ENCODE measurements at regions not wholly inside any gene's neighbourhood (a gene's known extent, or its start where the extent isn't known, plus 50 kb on each side); places are given as distances from the start of the nearest gene placed in this dataset.

- H3K36me3 ChIP-seq (ENCODE audit: control insufficient read depth, insufficient read depth, low read length): no peaks in the 10 kb centered on the region
- H3K9me3 ChIP-seq (ENCODE audit: control insufficient read depth, low read length): no peaks in the 10 kb centered on the region
- H3K4me1 ChIP-seq (ENCODE audit: control insufficient read depth, insufficient read depth, low read length, poor library complexity, severe bottlenecking): no peaks in the 10 kb centered on the region
- H3K4me3 ChIP-seq (ENCODE audit: extremely low read depth, insufficient read depth, low read length, poor library complexity, severe bottlenecking): no peak overlapping the region
- no peak overlapping the region for H3K27ac ChIP-seq (ENCODE audit: low read depth, low read length, severe bottlenecking)
- 94 to 99% methylated on average over 10 of the region's 11 CpGs for WGBS, 2 experiments (ENCODE audit: insufficient coverage in 2 of 2)
These were observed 81.7 kb downstream of the ANKRD60 start for GRCh38 chr20:58146746-58147140.

DNA sequence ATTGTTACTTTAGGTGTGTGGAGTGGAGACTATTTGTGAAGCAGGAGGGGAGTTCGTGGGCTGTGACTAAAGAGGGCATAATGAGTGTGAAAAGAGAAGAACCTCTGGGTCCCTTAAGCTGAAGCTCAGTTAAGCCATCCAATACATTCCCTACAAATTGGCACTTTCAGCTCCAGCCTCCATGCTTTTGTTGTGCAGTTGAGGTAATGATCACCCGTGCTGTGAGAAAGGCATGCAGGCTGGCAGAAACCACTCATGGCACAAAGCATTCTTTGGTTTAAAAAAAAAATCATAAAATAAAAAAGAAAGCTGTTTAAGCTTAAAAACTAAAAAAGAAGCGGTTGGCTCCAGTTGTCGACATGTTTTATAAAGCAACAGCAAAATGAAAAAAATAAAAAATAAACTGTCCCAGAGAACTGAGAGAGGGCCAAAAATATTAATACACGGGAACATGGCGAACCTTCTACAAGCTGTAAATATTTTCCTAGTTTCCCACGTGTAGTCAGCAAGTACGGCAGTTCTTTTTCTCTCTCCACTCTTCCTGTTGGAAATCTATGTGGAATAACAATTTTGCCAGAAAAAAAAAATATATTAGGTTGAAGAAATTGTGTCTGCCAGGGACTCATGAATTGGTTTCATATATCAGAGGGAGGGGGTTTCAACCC is 82.2 kb downstream of the ANKRD60 start:
- H3K9me3 ChIP-seq (ENCODE audit: control insufficient read depth, low read length): no peaks in the 10 kb centered on the region
- no peaks in the 10 kb centered on the region for H3K36me3 ChIP-seq (ENCODE audit: control insufficient read depth, insufficient read depth, low read length)
- H3K4me1 ChIP-seq (ENCODE audit: control insufficient read depth, insufficient read depth, low read length, poor library complexity, severe bottlenecking): no peaks in the 10 kb centered on the region
- H3K4me3 ChIP-seq (ENCODE audit: extremely low read depth, insufficient read depth, low read length, poor library complexity, severe bottlenecking): no peak overlapping the region
- 77 to 82% methylated on average over 3 to 4 of the region's 8 CpGs for WGBS, 2 experiments (ENCODE audit: insufficient coverage in 2 of 2)
- no peak overlapping the region for H3K27ac ChIP-seq (ENCODE audit: low read depth, low read length, severe bottlenecking)

GRCh38 chr20:58145506-58146080 is 82.9 kb downstream of the ANKRD60 start:
- Histone ChIP-seq H3K36me3 (ENCODE audit: control insufficient read depth, insufficient read depth, low read length) (no peaks in the 10 kb centered on the region), H3K4me3 (ENCODE audit: extremely low read depth, insufficient read depth, low read length, poor library complexity, severe bottlenecking) (no peak overlapping the region), H3K27ac (ENCODE audit: low read depth, low read length, severe bottlenecking) (no peak overlapping the region), H3K9me3 (ENCODE audit: control insufficient read depth, low read length) (no peaks in the 10 kb centered on the region), H3K4me1 (ENCODE audit: control insufficient read depth, insufficient read depth, low read length, poor library complexity, severe bottlenecking) (no peaks in the 10 kb centered on the region)
- WGBS, 2 experiments (ENCODE audit: insufficient coverage in 2 of 2): 82 to 93% methylated on average over 5 of the region's 6 CpGs

- Histone ChIP-seq H3K27ac (ENCODE audit: low read depth, low read length, severe bottlenecking) (no peak overlapping the region), H3K4me3 (ENCODE audit: extremely low read depth, insufficient read depth, low read length, poor library complexity, severe bottlenecking) (no peak overlapping the region), H3K4me1 (ENCODE audit: control insufficient read depth, insufficient read depth, low read length, poor library complexity, severe bottlenecking) (no peaks in the 10 kb centered on the region), H3K36me3 (ENCODE audit: control insufficient read depth, insufficient read depth, low read length) (no peaks in the 10 kb centered on the region), H3K9me3 (ENCODE audit: control insufficient read depth, low read length) (no peaks in the 10 kb centered on the region)
- WGBS, 2 experiments (ENCODE audit: insufficient coverage in 2 of 2): 84 to 91% methylated on average over 4 to 7 of the region's 9 CpGs
These were observed 84.4 kb downstream of the ANKRD60 start for GRCh38 chr20:58144096-58144495.

- H3K9me3 ChIP-seq (ENCODE audit: control insufficient read depth, low read length): no peaks in the 10 kb centered on the region
- H3K27ac ChIP-seq (ENCODE audit: low read depth, low read length, severe bottlenecking): no peak overlapping the region
- H3K4me3 ChIP-seq (ENCODE audit: extremely low read depth, insufficient read depth, low read length, poor library complexity, severe bottlenecking): no peak overlapping the region
- H3K4me1 ChIP-seq (ENCODE audit: control insufficient read depth, insufficient read depth, low read length, poor library complexity, severe bottlenecking): no peaks in the 10 kb centered on the region
- H3K36me3 ChIP-seq (ENCODE audit: control insufficient read depth, insufficient read depth, low read length): no peaks in the 10 kb centered on the region
These were observed 84.9 kb downstream of the ANKRD60 start for GRCh38 chr20:58143531-58143930.

DNA sequence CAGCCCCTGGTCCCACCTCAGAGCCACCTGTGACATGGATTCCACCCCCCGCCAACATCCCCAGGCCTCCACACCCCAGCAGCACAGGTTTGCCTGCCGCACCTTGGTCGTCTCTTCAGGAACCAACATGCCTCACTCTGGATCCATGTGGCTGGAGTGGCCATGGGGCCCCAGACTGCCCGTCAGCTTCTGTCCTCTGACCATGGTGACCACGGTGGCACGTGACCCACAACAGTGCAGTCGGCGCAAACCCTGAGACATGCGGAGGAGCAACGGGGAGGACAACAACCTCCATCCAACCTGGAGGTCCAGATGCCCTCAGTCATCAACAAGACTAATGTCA is 85.6 kb downstream of the ANKRD60 start:
- WGBS, 2 experiments (ENCODE audit: insufficient coverage in 2 of 2): 97 to 99% methylated on average over 7 to 10 of the region's 10 CpGs
- Histone ChIP-seq H3K36me3 (ENCODE audit: control insufficient read depth, insufficient read depth, low read length) (no peaks in the 10 kb centered on the region), H3K9me3 (ENCODE audit: control insufficient read depth, low read length) (no peaks in the 10 kb centered on the region), H3K4me1 (ENCODE audit: control insufficient read depth, insufficient read depth, low read length, poor library complexity, severe bottlenecking) (no peaks in the 10 kb centered on the region), H3K4me3 (ENCODE audit: extremely low read depth, insufficient read depth, low read length, poor library complexity, severe bottlenecking) (no peak overlapping the region), H3K27ac (ENCODE audit: low read depth, low read length, severe bottlenecking) (no peak overlapping the region)

GRCh38 chr20:58141971-58142842 is 86.2 kb downstream of the ANKRD60 start:
- Histone ChIP-seq H3K27ac (ENCODE audit: low read depth, low read length, severe bottlenecking) (no peak overlapping the region), H3K36me3 (ENCODE audit: control insufficient read depth, insufficient read depth, low read length) (no peaks in the 10 kb centered on the region), H3K9me3 (ENCODE audit: control insufficient read depth, low read length) (no peaks in the 10 kb centered on the region), H3K4me1 (ENCODE audit: control insufficient read depth, insufficient read depth, low read length, poor library complexity, severe bottlenecking) (no peaks in the 10 kb centered on the region), H3K4me3 (ENCODE audit: extremely low read depth, insufficient read depth, low read length, poor library complexity, severe bottlenecking) (no peak overlapping the region)
- 90 to 93% methylated on average over 18 to 19 of the region's 19 CpGs for WGBS, 2 experiments (ENCODE audit: insufficient coverage in 2 of 2)

- no peak overlapping the region for H3K27ac ChIP-seq (ENCODE audit: low read depth, low read length, severe bottlenecking)
- H3K36me3 ChIP-seq (ENCODE audit: control insufficient read depth, insufficient read depth, low read length): no peaks in the 10 kb centered on the region
- no peak overlapping the region for H3K4me3 ChIP-seq (ENCODE audit: extremely low read depth, insufficient read depth, low read length, poor library complexity, severe bottlenecking)
- no peaks in the 10 kb centered on the region for H3K4me1 ChIP-seq (ENCODE audit: control insufficient read depth, insufficient read depth, low read length, poor library complexity, severe bottlenecking)
- no peaks in the 10 kb centered on the region for H3K9me3 ChIP-seq (ENCODE audit: control insufficient read depth, low read length)
- WGBS, 2 experiments (ENCODE audit: insufficient coverage in 2 of 2): 89% methylated on average over 3 of the region's 4 CpGs; no CpG with 5 or more reads in 1 of the 2 experiments
These were observed 87.0 kb downstream of the ANKRD60 start for GRCh38 chr20:58141496-58141895.

DNA sequence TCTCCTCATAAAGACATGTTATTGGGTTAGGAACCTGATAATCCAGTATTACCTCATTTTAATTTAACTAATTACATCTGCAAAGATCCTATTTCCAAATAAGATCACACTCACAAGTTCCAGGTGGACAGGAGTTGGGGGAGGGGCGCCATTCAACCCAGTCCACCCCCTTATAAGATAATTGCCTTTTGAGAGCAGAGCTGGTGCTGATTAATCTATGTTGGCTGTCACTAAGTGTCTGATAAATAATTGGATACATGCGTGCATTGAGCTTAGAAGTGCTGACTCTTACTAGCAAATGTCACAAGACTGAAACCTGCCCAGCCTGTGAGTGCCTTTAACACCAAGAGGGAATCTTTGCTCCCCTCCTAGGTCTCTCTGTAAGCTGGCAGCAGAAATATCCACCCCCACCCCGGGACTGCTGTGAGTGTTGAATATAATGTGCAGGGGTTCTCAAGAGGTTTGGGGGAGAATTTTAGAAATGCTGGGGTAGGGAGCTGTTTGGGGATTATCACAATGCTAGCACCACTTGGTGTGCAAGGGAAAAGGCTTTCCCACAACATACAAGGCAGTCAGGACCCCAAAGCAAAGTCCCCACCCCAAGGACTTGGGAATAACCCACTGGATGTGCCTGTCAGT is 87.5 kb downstream of the ANKRD60 start:
- H3K4me3 ChIP-seq (ENCODE audit: extremely low read depth, insufficient read depth, low read length, poor library complexity, severe bottlenecking): no peak overlapping the region
- 100% methylated on average over 1 of the region's 3 CpGs; no CpG with 5 or more reads in 1 of the 2 experiments for WGBS, 2 experiments (ENCODE audit: insufficient coverage in 2 of 2)
- no peaks in the 10 kb centered on the region for H3K9me3 ChIP-seq (ENCODE audit: control insufficient read depth, low read length)
- H3K4me1 ChIP-seq (ENCODE audit: control insufficient read depth, insufficient read depth, low read length, poor library complexity, severe bottlenecking): no peaks in the 10 kb centered on the region
- H3K27ac ChIP-seq (ENCODE audit: low read depth, low read length, severe bottlenecking): no peak overlapping the region
- no peaks in the 10 kb centered on the region for H3K36me3 ChIP-seq (ENCODE audit: control insufficient read depth, insufficient read depth, low read length)

DNA sequence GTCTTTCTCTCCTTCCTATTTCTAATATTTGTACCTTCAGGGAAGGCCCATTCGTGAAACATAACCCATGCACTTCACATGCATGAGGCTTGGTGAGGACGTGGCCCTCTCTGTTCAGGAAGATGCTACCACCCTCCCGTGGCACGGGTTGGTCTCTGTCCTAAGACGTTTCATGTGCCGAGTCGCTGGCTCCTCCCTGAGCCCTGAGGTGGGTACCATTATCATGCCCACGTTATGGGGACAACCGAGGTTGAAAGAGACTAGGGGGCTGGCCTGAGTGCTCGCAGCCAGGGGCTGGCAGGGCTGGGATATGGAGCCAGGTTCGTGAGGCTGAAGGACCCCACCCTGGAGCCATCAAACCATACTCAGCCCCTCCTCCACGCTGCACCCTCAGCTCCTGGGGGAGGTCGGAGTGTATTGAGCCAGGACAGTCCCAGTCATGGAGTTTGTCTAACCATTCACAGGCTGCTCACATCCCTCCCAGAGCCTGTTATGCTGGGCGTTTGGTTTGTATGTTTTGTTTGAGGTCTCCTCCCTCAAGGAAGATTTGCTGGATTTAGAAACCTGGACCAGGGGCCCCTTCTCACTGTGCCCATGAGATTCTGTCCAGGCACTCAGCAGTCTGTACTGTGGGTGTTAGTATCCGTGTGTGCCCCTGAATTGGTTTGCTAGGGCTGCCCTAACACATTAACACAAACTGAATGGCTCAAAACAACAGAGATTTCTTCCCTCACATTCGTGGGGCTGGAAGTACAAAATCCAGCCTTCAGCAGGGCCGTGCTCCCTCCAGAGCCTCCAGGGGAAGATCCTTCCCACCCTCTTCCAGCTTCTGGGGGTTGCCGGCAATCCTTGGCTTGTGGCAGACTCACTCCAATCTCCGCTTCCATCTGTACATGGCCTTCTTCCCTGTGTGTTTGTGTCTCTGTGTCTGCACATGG is 88.3 kb downstream of the ANKRD60 start:
- Histone ChIP-seq H3K4me3 (ENCODE audit: extremely low read depth, insufficient read depth, low read length, poor library complexity, severe bottlenecking) (no peak overlapping the region), H3K9me3 (ENCODE audit: control insufficient read depth, low read length) (no peaks in the 10 kb centered on the region), H3K4me1 (ENCODE audit: control insufficient read depth, insufficient read depth, low read length, poor library complexity, severe bottlenecking) (no peaks in the 10 kb centered on the region), H3K27ac (ENCODE audit: low read depth, low read length, severe bottlenecking) (no peak overlapping the region), H3K36me3 (ENCODE audit: control insufficient read depth, insufficient read depth, low read length) (no peaks in the 10 kb centered on the region)
- WGBS, 2 experiments (ENCODE audit: insufficient coverage in 2 of 2): 78 to 84% methylated on average over 11 to 13 of the region's 19 CpGs
